ENCODE measurements at regions not wholly inside any gene's neighbourhood (a gene's known extent, or its start where the extent isn't known, plus 50 kb on each side); places are given as distances from the start of the nearest gene placed in this dataset.

DNA sequence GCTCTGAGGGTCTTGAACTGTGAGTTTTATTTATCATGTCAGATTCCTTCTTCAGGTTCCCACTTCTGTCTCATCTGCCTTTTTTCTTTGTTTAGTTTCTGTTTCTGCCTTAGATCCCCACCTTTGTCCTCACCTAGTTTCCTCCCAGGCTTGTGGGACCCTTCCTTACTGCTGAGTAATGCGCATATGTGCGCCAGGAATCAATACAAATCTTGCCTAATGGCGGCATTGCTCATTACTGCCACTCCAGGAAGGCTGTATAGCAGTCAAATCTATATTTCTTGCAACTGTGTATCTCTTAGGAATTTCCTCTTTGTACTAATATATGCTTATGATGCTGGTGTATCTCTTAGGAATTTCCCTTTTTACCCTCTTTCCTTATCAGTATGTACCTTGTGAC is 465.4 kb downstream of the DMRT2 start:
- ChIA-PET RAD21 (ENCODE audit: low non-redundant PET in 1 of 2, low total read pairs in 2 of 2, uncharacterized antibody in 2 of 2, unreplicated experiment in 2 of 2) (no interaction called here), POLR2A (no interaction called here), CTCF (no interaction called here)
- DNase-seq (ENCODE audit: low read depth, low spot score): no peak
- no peaks in the 10 kb centered on the region for H3K36me3 ChIP-seq (ENCODE audit: control insufficient read depth in 1 of 2, insufficient read depth in 2 of 2, low read length in 2 of 2)
- no peaks in the 10 kb centered on the region for H3K27me3 ChIP-seq (ENCODE audit: insufficient read depth, low read length)
- no peak for TF ChIP-seq RAD21 (IDR thresholded peaks at IDR 0.05; ENCODE audit: low read depth)
- no peak for TF ChIP-seq ZBTB33 (IDR thresholded peaks at IDR 0.05; ENCODE audit: extremely low read depth, insufficient replicate concordance, low read length)
- TF ChIP-seq ELF1 (IDR thresholded peaks at IDR 0.05; ENCODE audit: borderline replicate concordance, low read depth): no peak
- TF ChIP-seq CTCF (IDR thresholded peaks at IDR 0.05 in 2 of 3, conservative IDR thresholded peaks at IDR 0.05 in 1 of 3; ENCODE audit: borderline replicate concordance in 1 of 3, insufficient read depth in 1 of 3, low read depth in 2 of 3, low read length in 2 of 3): no peak
- no peak for TF ChIP-seq SIN3A (IDR thresholded peaks at IDR 0.05; ENCODE audit: low read depth)
- TF ChIP-seq, protein P1, sequence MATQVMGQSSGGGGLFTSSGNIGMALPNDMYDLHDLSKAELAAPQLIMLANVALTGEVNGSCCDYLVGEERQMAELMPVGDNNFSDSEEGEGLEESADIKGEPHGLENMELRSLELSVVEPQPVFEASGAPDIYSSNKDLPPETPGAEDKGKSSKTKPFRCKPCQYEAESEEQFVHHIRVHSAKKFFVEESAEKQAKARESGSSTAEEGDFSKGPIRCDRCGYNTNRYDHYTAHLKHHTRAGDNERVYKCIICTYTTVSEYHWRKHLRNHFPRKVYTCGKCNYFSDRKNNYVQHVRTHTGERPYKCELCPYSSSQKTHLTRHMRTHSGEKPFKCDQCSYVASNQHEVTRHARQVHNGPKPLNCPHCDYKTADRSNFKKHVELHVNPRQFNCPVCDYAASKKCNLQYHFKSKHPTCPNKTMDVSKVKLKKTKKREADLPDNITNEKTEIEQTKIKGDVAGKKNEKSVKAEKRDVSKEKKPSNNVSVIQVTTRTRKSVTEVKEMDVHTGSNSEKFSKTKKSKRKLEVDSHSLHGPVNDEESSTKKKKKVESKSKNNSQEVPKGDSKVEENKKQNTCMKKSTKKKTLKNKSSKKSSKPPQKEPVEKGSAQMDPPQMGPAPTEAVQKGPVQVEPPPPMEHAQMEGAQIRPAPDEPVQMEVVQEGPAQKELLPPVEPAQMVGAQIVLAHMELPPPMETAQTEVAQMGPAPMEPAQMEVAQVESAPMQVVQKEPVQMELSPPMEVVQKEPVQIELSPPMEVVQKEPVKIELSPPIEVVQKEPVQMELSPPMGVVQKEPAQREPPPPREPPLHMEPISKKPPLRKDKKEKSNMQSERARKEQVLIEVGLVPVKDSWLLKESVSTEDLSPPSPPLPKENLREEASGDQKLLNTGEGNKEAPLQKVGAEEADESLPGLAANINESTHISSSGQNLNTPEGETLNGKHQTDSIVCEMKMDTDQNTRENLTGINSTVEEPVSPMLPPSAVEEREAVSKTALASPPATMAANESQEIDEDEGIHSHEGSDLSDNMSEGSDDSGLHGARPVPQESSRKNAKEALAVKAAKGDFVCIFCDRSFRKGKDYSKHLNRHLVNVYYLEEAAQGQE (IDR thresholded peaks at IDR 0.05; ENCODE audit: low read depth): no peak
- TF ChIP-seq POLR2AphosphoS5 (IDR thresholded peaks at IDR 0.05; ENCODE audit: low read depth, low read length): no peak
- no peak for TF ChIP-seq YY1 (IDR thresholded peaks at IDR 0.05; ENCODE audit: extremely low read depth, insufficient replicate concordance, low read depth, low read length)
- TF ChIP-seq CEBPB (IDR thresholded peaks at IDR 0.05; ENCODE audit: low read depth): no peak
- no peak for TF ChIP-seq EGR1 (IDR thresholded peaks at IDR 0.05; ENCODE audit: low read depth)
- no peak for TF ChIP-seq POLR2A (IDR thresholded peaks at IDR 0.05; ENCODE audit: borderline replicate concordance, extremely low read depth, insufficient read depth, insufficient read length)
- no peak for TF ChIP-seq SP1 (IDR thresholded peaks at IDR 0.05; ENCODE audit: low read depth)
- no peak for TF ChIP-seq TCF7L2 (IDR thresholded peaks at IDR 0.05; ENCODE audit: borderline replicate concordance, extremely low read depth, insufficient read depth, insufficient read length)
- TF ChIP-seq ZFX (IDR thresholded peaks at IDR 0.05): no peak
- TF ChIP-seq, protein P2, sequence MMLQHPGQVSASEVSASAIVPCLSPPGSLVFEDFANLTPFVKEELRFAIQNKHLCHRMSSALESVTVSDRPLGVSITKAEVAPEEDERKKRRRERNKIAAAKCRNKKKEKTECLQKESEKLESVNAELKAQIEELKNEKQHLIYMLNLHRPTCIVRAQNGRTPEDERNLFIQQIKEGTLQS (IDR thresholded peaks at IDR 0.05): no peak
- H3K4me1 ChIP-seq (ENCODE audit: control insufficient read depth in 1 of 2, insufficient read depth in 2 of 2, low read length in 2 of 2): no peaks in the 10 kb centered on the region
- H3K9me3 ChIP-seq (ENCODE audit: control insufficient read depth in 1 of 2, insufficient read depth in 1 of 2, low read depth in 1 of 2, low read length in 2 of 2): peaks cover 7 to 11% of the 10 kb centered on the region in 2 experiments; a peak in 2 of 4 replicates
- H3K9me2 ChIP-seq (ENCODE audit: insufficient read depth): no peaks in the 10 kb centered on the region
- ATAC-seq: no peak
- intact Hi-C loops (cut with micrococcal nuclease): no loop called here
- no peaks in the 10 kb centered on the region for H4K20me1 ChIP-seq (ENCODE audit: insufficient read depth)
- no peak overlapping the region for H3K9ac ChIP-seq (ENCODE audit: low read length)
- no peaks in the 10 kb centered on the region for H3K79me2 ChIP-seq (ENCODE audit: insufficient read depth, low read length)
- no peak overlapping the region for H3K4me2 ChIP-seq (ENCODE audit: low read length)
- H3K4me3 ChIP-seq (replicated peaks in 1 of 2; ENCODE audit: low read depth in 1 of 2, low read length in 2 of 2): no peak overlapping the region
- no TSS peak for BruUV-seq (replicated peaks)
- no peak overlapping the region for H3K27ac ChIP-seq (ENCODE audit: low read depth, low read length)
- no peak overlapping the region for H2AFZ ChIP-seq (ENCODE audit: low read depth, low read length, poor library complexity, severe bottlenecking)

Measured in HCT116 (cell line).